DMS 273 treated with DMSO at 0.1 percent for 48 hours (cell line): ENCODE measurements at regions not wholly inside any gene's neighbourhood (a gene's known extent, or its start where the extent isn't known, plus 50 kb on each side); places are given as distances from the start of the nearest gene placed in this dataset.

ENCODE experiments used
- DNase-seq: peaks from one replicate; lab custom pipeline; 2025; lab: John Stamatoyannopoulos, UW

DNA sequence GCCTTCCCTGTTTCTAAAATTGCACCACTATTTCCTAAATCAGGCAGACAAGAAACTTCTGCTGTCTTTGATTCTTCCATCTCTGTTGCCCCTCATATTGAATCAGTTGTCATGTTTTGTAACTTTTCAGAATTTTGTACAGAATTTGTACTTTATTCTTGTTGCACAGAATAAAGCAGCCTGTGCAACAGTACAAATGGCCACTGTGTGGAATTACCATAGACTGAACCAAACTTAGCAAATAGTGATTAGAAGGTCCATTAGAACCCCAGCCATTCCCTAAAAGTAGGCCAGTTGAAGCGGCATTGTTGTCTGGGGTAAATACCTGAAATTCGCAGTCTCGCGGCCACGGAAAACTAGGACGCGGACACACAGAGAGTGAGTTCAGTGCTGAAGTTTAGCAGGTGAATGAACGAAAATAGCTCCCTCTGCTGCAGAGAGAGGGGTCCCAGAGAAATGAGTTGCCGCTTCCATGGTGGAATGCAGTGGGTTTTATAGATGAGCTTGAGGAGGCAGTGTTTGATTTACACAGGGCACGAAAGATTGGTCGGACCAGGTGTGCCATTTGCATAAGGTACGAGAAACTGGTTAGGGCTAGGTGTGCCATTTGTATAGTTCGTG, 71.8 kb downstream of the C4orf33 start:
- DNase-seq: no peak

DNA sequence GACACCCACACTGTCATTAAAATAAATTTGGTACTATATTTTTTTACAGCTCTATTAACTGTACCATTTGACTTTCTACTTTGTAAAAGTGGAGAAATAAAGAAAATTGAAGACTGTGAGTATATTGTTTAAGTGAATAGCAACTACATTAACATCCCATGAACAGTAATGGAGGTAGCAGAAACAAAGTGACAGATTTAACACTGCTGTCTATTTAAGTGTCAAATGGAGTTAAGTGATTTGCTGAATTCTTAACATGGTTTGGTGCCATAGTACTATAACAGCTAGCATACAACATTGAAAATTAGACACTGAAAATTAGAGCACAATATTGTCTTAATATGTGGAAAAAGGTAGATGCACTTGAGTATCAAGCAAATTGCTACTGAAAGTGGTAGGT, 76.2 kb downstream of the C4orf33 start:
- no peak for DNase-seq

DNA sequence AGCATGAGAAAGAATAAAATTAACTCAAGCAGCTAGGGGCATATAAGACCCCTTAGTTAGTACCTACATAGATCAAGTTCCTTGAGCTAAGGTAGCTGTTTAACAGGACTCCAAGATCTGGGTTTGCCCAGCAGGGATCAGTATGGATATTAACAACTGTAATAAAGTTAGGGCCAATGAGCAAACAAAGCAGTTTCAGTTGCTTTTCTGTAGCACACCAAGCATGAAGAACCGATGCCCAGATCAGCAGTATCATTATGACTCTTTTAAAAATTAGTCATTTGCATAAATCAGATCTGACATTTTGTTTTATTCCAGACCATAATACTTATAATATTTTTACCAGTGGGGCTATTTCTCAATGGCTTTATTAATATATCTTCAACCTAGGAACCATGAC, 80.9 kb downstream of the C4orf33 start:
- no peak for DNase-seq

DNA sequence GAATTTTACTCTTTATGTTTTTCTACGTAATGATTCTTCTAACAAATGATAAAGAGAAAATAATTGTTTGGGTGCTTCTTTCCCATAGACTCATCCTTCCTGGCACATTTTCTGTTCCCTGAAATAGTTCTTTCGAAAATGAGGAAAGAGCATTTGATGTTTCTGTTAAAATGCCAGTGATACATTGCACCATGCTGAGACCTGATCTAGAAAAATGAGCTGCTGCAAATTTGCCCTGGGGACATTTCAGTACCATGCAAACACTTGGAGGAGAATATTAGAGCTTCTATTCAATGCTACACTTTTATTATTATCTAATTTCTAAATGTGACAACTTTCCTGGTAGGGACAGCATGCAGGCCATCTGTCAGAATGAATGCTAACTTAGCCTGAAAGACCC, 83.3 kb downstream of the C4orf33 start:
- DNase-seq: no peak

DNA sequence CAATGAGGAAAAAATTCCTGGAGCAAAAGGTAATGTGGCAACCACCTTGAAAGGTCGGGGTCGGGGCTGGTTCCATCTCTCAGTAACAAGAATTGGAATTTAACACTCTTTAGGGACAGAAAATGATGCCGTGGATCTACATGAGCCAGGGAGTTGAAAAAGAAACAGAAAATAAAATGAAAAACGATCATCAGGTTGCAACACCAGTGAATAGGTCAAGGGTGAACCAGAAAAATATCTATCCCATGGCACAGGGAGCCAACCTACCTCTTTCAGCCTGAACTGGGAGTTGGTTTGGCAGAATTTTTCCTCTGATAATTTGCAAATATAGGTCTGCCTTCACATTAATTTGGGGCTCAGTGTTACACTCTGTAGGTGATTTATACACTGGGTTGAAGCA, 93.7 kb downstream of the C4orf33 start:
- DNase-seq: no peak

DNA sequence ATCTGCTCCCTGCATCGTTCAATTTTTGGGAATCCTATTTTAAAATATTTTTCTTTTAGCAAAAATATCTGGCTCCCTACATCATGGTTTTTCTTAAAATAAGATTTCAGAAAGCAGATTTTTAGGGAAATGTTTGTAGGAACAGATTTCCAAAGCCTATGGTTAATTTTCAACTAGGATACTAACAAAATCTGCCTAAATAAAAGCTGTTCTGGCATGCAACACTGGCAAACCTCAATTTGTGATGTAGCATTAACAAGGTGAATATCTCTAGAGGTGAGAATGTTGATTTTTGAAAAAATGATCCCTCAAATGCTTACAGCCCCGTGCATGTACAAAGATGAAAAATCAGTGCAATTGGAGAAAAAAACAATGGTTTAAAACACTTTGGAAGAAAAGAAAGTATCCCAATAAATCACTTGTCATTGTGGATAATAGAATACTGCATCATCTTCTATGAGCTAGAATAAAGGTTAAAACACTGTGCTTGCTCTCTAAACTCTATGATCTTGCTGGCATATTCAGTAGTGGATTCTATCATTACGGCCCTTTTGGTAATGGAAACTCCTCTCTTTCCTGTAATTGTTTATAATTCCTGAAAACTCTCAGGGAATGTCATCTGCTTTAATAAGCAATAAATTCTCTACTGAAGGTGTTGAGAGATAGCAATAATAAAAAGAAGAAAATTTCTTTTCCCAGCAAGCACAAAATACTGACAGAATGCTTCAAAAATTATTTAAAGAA, 97.6 kb downstream of the C4orf33 start:
- no peak for DNase-seq

DNA sequence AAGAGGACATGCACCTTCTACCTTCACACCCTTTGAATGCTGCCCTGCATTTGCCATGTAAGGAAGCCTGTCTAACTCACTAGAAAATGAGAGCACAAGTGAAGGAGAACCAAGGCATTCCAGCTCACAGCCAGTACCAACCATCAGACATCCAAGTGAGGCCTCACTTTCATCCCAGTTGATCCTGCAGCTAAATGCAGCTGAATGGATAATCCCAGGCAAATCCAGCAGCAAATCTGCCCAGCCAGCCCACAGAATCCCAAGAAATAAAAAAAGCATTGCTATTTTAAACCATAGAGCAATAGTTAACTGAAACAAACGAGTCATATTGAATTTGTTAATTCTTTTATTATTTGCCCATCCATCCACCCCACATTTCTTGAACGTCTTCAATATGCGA, 112.5 kb downstream of the C4orf33 start:
- no peak for DNase-seq

DNA sequence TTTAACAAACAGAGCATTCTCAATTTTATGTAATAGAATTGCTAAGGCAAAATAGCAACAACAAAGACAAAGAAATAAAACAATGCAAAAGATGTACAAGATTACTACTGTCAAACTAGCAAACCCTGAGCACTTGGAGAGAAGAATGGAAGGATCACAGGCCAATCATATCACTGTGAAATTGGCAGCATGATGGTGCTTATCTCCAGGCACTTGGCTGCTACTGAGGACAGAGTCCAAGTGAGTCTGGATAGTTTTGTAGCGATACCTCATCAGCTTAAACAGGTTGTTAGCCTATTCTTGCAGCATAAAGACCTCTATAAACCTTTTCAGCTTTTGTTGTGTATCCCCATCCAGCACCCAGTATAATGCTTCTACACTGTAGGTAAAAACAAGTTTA, 117.7 kb downstream of the C4orf33 start:
- no peak for DNase-seq

DNA sequence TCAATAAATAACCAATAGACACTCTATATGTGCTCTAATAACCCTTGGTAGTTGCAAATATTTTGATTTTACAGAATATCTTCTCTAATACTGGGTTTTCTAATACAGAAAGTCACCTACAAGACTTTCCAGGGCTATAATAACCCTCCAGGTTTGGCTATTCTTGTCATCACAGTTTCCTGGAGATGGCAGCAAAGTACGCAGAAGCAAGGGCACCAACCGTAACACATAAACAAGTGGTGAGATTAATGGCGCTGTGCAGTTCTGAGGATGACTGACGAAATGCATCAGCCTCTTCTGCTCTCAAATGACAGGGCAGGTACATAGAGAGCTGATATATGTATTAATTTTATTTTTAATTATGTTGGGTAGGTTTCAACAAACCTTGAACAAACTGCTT, 122.4 kb downstream of the C4orf33 start:
- DNase-seq: no peak

DNA sequence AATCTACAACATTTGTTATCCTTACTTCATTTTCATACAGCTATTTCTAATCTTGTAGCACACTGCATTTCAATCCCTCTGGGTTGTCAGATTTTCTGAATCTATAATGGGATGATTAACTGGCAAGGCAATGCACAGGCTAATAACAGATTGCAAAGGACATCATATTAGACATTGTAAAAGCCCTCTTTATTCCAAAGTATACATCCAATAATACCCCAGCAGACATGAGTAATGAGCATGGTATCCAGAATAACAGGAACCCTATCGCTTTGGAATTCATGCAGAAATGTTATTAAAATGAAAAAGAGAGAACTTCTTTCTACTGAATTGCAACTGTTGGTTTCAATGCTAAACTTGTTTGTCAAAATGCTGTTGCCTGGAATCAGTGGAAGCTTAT, 122.9 kb downstream of the C4orf33 start:
- no peak for DNase-seq

DNA sequence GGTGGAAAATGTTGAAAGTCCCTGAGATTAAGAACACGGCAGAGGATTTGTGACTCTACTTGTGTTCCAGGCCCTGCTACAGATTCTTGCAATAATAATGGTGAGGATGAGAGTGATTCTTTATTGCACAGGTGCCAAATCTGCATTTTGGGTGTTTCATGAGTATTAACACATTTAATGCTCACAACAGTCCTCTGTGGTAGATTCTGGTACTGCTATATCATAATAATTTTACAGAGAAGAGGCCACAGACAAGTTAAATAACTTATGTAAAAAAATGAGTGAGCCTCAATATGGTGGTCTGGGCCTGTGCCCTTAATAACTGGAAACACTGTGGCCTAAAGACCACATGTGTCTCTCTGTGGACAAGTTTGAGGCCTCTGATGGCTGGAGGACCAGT, 124.3 kb downstream of the C4orf33 start:
- DNase-seq: no peak

DNA sequence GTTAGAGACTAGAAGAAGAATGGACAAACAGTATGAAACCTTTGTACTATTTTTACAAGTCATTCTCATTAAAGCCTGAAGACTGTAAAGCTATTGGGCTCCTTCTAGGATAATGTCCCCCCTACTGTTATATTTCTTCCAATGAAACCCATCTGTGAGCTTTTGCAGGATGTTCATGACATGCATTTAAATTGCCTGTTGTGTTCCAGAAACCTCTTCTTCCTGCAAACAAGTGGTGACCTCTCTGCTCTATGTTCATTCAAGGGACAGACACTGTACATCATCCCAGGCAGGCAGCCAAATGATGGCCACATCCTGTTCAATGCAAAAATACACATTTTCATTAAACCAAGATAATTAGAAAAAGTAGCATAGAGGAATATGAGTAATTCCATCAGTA, 128.0 kb downstream of the C4orf33 start:
- no peak for DNase-seq

DNA sequence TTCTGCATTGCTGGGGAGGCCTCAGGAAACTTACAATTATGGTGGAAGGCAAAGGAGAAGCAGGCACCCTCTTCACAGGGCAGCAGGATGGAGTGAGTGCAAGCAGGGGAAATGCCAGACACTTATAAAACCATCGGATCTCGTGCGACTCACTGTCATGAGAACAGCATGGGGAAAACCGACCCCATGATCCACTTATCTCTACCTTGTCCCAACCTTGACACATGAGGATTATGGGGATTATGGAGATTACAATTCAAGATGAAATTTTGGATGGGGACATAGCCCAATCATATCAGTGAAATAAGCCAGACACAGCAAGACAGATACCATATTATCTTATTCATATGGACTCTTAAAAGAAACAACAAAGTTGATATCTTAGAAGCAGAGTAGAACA, 134.9 kb downstream of the C4orf33 start:
- no peak for DNase-seq

DNA sequence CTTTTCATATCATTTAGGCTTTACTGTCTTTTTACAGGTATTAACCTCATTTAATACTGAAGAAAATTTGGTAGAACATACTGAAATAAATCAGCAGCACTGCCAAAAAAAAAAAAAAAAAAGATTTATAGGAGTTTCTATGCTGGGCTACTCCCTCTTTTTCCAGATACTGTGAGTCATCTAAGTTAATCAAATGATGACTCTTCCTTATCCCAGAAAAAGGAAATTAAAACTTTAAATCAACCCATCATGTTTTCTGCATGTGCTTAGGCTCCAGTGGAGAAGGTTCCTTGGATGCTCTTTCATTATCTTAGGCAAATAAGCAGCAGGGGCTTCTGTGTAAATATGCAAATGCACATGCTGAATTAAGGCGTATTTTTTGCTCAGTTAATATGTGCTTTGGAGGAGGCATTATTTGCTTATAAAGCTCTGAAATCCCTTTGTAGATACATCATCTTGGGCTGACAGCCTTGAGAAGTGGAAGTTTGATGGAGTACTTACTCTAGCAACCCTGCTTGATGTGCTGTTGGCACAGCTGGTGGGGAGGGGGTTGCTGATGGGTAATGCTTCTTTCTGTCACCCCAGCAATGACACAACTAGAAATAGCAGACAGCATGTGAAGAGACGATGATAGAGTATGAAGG, 136.1 kb downstream of the C4orf33 start:
- DNase-seq: no peak

DNA sequence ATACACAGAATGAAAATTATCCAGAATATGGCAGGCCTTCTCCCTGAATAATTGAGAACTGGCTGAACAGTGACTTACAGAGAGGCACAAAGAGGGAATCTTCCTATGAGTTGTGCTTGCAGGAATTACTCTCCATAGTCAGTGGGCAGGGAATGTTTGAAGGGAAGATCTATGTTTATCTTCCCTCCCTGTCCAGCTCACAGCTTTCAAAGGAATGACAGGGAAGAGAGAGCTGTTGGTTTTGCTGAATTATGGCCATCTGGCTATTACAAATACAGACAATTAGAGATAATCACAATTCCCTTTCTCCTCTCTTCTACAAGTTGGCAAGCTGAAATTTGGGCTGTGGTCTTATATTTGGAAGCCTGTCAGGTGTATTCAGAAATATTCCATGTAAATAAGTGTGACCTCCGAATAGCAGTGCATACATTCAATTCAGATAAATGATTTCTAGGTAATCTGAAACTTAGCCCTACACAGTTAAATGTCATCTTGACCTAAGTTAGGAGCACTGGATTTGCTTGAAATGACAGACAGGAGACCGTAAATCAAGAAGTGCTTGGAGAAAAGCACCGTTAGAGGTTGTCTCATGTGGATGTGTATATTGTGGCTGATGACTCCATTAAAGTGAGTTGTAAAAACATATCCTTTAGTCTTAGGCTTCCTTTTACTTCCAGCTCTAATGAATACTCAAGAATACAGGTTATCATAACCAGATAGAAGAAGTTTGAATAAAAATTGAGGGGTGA, 136.8 kb downstream of the C4orf33 start:
- no peak for DNase-seq

DNA sequence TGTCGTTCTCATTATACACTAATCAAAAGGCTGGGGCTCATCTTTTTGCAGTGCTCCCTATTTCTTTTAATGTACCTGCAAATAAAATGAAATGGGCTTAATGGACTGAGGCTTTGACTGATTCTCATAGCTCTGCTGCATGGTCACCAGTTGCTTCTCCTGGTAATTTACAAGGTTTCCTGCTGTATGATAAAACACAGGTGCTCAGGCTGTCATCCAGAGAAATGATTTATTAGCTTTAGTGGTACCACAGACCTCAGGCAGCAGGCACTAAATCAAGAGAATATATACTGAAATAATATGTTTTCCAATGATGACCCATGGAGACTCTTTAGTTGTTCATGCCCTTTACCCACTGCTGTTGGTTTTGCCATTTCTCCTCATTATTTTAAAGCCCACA, 137.7 kb downstream of the C4orf33 start:
- no peak for DNase-seq

DNA sequence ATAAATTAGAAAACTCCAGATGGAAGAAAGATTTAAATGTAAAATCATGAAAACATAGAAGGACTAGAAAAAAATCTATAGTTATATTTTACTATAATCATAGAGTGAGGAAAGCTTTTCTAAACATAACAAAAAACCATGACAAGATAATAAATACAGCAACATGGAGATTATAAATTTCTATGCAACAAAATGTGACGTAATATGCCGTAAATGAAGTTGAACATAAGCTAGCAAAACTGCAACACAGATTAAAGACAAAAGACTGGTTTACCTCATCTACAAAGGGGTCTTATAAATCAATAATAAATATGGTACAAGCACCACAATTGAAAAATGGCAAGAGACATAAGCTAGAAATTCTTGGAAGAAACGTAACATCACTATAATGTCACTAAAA, 140.4 kb downstream of the C4orf33 start:
- DNase-seq: no peak

DNA sequence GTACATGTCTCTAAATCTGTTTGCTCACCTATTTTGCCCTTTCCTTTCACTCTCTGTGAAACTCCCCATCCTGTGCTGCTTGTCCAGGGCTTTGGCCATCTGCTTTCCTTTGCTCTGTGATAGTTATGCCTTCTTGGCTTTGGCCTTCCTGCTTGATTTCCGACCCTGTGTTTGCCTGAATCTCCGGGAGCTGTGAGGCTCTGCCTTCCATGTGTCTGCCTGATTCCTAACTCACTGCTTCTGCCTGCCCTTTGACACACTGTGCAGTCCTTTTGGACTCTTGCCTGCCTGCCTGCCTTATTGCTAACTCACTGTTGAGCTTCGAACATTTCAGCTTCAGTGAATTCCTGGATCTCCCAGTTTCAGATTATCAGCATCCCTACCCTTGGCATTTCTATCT, 143.1 kb downstream of the C4orf33 start:
- no peak for DNase-seq

DNA sequence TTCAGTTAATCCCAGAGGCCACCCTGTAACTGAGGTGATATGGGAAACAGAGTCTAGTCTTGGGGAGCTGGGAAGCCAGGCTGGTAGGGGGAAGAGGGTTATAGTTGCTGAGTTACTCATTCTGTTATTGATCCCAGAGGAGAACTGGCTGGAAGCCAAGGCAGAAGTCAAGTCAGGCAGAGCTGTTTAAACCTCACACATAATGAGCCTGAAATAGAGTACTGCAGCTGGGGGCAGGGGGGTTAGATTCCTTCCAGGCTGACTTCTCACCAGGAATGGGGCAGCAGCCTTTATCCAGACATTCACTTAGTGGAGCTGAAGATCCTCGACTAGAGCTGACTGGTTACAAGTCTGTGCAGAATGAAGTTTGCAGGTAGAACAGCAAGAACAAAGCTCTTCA, 144.9 kb downstream of the C4orf33 start:
- DNase-seq: no peak

DNA sequence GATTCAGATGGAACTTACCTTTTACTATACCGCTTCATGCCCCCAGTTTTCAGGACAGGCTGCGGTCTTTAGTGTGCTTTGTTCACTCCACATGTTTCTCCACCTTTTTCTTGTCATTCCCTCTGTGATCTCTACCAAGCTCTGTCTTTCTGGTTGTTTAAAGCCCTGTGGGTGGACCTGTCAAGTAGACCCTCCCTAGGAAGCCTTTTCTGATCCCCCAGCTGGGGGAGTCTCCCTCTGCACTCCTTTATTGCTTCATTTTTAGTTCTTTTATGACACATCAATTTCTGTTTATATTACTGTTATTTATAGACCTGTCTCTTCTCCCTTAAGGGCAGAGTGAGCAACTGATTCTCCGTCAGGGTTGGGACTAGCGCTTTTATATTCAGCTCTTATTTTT, 150.2 kb downstream of the C4orf33 start:
- DNase-seq: no peak

DNA sequence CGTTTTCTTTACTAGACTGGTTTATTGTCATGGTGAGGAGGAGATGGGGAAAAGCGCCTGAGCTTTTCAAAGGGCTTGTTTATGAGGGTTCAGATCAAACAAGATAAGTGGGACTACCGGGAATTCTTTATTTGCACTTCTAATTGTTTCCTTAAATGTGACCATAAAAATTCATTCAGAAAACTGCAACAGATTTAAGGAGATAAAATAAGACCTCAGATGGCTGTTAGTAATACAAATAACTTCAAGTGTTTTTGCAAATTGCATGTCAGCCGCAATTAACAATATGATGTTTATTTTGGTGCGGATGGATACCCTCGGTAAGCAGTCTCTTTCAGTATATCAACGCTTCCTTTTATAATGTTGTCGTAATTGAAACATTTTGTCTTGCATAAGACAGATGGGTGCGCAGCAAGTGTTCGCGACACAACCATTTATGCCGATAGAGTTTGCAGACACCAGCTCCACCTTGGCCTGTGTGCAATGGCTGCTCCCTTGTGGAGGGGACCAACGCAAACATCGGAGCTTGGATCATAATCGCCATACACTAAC, 151.0 kb downstream of the C4orf33 start:
- no peak for DNase-seq

DNA sequence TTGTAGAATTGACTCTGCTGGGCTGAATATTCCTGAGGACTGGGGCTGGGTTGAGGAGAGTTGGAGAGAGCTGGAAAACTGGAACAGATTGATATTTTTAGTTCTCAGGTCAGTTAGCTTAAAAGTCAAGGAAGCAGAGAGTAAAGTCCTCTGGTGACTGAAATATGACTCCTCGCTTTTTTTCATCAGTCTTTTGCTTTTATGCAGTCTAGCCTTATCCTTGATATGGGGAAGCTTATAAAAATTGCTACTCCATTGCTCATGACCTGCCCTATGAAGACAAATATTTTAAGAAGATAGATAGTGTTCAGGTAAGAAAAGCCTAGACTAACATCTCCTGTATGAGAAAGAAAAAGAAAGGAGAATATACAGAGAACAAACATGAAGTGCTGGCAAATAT, 152.7 kb downstream of the C4orf33 start:
- no peak for DNase-seq

DNA sequence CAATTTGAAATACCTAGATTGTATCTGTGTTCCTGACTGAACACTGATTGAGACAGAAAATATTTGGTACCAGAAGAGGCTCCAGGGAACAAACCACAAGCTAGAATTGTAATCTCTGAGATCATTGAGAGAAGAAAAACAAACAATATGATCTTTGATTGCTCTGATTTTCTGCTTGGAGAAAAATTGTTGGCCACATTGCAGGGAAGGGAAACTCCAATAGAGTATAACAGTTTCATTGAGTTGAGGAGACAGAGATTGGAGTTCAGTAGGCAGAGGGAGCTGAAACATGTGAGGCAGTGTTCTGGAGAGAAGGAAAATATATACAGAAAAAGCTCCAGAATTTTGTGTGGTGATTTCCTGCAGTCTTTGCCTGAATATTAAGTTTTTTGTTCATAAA, 158.2 kb downstream of the C4orf33 start:
- DNase-seq: no peak
